ENCODE measurements at regions not wholly inside any gene's neighbourhood (a gene's known extent, or its start where the extent isn't known, plus 50 kb on each side); places are given as distances from the start of the nearest gene placed in this dataset.

GRCh38 chr1:59043796-59044195, 253.1 kb upstream of the FGGY start:
- TF ChIP-seq, protein P1, sequence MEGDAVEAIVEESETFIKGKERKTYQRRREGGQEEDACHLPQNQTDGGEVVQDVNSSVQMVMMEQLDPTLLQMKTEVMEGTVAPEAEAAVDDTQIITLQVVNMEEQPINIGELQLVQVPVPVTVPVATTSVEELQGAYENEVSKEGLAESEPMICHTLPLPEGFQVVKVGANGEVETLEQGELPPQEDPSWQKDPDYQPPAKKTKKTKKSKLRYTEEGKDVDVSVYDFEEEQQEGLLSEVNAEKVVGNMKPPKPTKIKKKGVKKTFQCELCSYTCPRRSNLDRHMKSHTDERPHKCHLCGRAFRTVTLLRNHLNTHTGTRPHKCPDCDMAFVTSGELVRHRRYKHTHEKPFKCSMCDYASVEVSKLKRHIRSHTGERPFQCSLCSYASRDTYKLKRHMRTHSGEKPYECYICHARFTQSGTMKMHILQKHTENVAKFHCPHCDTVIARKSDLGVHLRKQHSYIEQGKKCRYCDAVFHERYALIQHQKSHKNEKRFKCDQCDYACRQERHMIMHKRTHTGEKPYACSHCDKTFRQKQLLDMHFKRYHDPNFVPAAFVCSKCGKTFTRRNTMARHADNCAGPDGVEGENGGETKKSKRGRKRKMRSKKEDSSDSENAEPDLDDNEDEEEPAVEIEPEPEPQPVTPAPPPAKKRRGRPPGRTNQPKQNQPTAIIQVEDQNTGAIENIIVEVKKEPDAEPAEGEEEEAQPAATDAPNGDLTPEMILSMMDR (IDR thresholded peaks at IDR 0.05) = no peak
- TF ChIP-seq REST (IDR thresholded peaks at IDR 0.05; ENCODE audit: insufficient read depth in 1 of 2, low read depth in 2 of 2, low read length in 1 of 2) = no peak
